ENCODE measurements at regions not wholly inside any gene's neighbourhood (a gene's known extent, or its start where the extent isn't known, plus 50 kb on each side); places are given as distances from the start of the nearest gene placed in this dataset.

- WGBS, 5 donors: 95 to 100% (median 96%) methylated on average over 1 of the region's 1 CpG
- intact Hi-C loops (cut with DNase I; ENCODE audit: low total_unique reads): no loop called here
Observed at GRCh38 chr20:43776691-43777090, 49.9 kb upstream of the GTSF1L start.

More at GRCh38 chr20:43776691-43777090, 49.9 kb upstream of the GTSF1L start:
- TF ChIP-seq POLR2A (IDR thresholded peaks at IDR 0.05): no peak
- TF ChIP-seq POLR2AphosphoS5 (IDR thresholded peaks at IDR 0.05): no peak
- TF ChIP-seq, protein P1, sequence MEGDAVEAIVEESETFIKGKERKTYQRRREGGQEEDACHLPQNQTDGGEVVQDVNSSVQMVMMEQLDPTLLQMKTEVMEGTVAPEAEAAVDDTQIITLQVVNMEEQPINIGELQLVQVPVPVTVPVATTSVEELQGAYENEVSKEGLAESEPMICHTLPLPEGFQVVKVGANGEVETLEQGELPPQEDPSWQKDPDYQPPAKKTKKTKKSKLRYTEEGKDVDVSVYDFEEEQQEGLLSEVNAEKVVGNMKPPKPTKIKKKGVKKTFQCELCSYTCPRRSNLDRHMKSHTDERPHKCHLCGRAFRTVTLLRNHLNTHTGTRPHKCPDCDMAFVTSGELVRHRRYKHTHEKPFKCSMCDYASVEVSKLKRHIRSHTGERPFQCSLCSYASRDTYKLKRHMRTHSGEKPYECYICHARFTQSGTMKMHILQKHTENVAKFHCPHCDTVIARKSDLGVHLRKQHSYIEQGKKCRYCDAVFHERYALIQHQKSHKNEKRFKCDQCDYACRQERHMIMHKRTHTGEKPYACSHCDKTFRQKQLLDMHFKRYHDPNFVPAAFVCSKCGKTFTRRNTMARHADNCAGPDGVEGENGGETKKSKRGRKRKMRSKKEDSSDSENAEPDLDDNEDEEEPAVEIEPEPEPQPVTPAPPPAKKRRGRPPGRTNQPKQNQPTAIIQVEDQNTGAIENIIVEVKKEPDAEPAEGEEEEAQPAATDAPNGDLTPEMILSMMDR (IDR thresholded peaks at IDR 0.05): no peak
- TF ChIP-seq EP300 (IDR thresholded peaks at IDR 0.05): no peak
- no peak for DNase-seq
- Histone ChIP-seq H3K27me3 (peaks cover 0 to 18% (median 3%) of the 10 kb centered on the region in 3 donors), H3K4me3 (no peak overlapping the region), H3K36me3 (no peaks in the 10 kb centered on the region), H3K4me1 (no peaks in the 10 kb centered on the region), H3K27ac (no peak overlapping the region), H3K9me3 (peaks cover 0 to 32% (median 27%) of the 10 kb centered on the region in 4 donors)

Small RNAs in the stretch of these regions (small RNA-seq; reads per million reads assigned to genes)
- gene RNU6-639P: 0 reads per million in 4 donors
